Muscle of arm (tissue), 1 donor: ENCODE measurements at regions not wholly inside any gene's neighbourhood (a gene's known extent, or its start where the extent isn't known, plus 50 kb on each side); places are given as distances from the start of the nearest gene placed in this dataset.
A peak's percentile ranks its signal among the peaks of the same experiment; 100 is the strongest.
"Not testable (repeated sequence)": the region's sequence is repeated elsewhere in the genome, so short reads cannot be mapped to it uniquely, and the experiment has no call there.

Experiments
- DNase-seq: peaks from one replicate; pipeline ENCODE4 v3.0.0-alpha.2; 2013

GRCh38 chr21:39083377-39084008, 99.8 kb downstream of the PSMG1 start:
- peak; percentile 25 for DNase-seq

DNA sequence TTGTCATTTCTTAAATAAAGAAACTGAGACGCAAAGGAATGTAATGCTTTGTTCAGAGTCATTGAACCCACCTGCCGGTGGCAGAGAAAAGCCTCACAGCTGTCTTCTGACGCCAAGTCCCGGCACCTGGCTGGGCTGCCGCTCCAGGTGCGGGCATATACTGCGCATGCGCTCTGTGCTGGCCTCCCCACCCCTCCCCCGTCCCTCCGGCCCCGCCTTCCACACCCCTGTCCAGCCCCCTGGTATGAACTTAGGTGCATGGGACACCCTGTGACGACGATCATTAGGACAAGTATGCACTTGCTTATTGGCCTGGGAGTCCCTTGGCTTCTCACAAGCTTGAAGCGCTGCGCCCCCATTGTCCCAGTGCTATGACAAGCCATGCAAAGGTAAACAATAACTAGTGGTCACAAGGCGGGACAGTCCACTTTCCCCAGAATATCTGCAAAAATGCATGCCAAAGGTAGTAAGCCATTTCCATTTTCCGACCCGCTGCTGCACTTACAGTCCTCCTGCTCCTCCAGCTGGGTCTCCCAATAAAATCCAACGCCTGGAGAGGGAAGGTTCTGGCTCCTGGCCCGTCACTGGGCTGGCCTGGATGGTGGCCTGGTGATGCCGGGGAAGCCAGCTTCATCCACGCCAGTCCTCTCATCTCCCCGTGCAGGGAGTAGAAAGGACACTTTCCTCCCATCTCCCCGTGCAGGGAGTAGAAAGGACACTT, 100.4 kb downstream of the PSMG1 start:
- peak; percentile 22 for DNase-seq

GRCh38 chr21:39080366-39080765, 102.9 kb downstream of the PSMG1 start:
- DNase-seq, result no peak

- no peak for DNase-seq
These were observed 103.6 kb downstream of the PSMG1 start for GRCh38 chr21:39079617-39080016.

- no peak for DNase-seq
These were observed 104.8 kb downstream of the PSMG1 start for GRCh38 chr21:39078322-39079065.

DNA sequence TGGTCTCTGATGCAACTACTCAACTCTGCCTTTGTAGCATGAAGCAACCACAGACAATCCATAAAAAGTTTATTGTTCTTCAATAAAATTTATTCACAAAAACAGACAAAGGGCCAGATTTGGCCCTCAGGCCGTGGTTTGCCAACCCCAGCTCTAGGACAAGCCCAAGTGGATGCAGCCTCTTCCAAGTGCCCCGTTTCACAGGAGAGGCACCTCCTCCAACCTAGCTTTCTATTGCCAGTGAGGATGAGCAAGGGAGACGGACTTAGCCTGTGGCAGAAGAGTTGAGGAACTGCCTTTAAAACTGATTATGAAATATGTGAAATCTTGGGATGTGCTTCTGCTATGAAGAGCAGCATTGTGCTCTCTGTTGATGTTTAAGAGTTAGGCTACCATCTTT, 105.4 kb downstream of the PSMG1 start:
- no peak for DNase-seq

- DNase-seq, result no peak
These were observed 108.7 kb downstream of the PSMG1 start for GRCh38 chr21:39074508-39074907.

DNA sequence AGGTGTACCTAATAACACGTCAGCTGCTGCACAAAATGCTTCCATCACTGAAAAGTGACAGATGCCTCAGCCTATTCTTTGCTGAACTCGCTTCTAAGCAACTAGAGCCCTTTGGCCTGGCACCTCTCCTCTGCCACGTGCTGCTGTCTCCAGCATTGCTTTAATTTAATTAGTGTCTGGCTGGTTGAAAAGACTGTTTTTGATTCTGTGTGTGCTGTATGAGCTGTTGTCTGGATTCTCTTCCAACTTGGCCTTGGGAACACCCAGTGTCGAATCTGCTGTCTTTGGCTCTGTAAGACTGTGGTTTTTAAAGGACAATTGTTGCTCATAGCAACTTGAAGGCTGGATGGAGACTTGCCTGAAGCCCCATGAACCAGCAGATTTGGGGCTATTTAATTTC, 109.5 kb downstream of the PSMG1 start:
- no peak for DNase-seq

DNA sequence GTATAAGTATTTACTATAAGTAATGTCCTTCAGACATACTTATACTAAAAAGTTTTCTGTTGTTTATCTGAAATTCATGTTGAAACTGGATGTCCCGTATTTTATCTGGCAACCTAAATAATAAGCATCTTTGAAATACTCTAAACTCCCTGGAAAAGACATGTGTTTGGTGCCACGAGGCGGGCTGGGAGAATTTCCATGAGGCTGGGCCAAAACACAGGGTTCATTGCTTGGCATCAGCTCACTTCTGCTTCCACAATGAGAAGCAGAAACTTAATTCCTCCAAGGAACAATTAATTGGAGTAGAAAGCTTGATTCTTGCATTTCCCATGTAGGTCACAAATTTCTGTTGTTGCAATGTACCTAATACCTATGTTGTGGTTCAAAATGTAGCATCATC, 110.2 kb downstream of the PSMG1 start:
- DNase-seq, result no peak

DNA sequence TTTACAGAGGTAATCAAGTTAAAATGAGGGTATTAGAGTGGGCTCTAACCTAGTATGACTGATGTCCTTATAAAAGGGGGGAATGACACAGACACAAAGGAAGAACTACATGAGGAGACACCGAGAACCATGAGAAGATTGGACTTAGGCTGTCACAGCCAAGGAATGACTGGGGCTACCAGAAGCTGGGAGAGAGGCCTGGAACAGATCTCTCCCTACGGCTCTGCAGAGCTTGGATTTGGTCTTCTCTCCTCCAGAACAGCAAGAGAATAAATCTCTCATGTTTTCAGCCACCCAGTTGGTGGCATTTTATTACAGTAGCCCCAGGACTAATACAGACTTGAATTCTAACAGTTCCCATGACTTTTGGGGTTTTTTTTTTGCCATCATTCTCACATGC, 110.8 kb downstream of the PSMG1 start:
- no peak for DNase-seq

GRCh38 chr21:39071623-39072214, 111.5 kb downstream of the PSMG1 start:
- DNase-seq, result no peak

DNA sequence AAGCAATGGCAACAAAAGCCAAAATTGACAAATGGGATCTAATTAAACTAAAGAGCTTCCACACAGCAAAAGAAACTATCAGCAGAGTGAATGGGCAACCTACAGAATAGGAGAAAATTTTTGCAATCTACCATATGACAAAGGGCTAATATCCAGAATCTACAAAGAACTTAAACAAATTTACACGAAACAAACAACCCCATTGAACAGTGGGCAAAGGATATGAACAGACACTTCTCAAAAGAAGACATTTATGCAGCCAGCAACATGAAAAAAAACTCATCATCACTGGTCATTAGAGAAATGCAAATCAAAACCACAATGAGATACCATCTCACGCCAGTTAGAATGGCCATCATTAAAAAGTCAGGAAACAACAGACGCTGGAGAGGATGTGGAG, 113.4 kb downstream of the PSMG1 start:
- DNase-seq, result not testable (repeated sequence)

GRCh38 chr21:39066829-39067780, 116.1 kb downstream of the PSMG1 start:
- DNase-seq, result no peak

- DNase-seq, result no peak
These were observed 117.3 kb downstream of the PSMG1 start for GRCh38 chr21:39065917-39066316.

DNA sequence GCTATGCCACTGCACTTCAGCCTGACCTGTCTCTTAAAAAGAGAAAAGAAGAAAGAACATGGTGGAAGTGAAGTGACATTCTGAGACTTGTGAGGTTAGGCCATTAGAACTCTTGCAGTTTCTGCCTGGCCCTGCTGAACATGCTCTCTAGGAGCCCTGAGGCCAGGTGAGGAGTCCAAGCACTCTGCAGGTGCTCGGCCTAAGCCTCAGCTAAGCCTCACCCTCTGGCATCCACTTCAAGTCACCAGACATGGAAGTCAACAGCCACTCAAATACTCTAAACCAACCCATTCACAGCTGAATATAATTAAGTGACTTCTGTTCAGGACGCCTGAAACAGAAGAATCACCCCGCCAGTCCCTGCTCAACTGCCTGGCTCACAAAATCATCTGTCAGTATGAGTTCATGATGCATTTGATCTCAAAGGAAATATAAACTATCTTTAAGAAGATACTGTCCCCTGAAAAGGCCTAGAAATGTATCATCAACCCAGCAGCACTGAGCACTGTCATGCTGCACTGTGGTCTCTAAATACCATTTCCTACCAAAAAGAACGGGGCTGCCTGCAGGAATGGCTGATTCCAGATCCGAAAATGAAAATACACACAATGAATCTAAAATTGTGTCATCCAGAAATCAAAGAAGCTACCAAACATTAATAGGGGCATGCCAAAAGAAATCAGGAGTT, 118.8 kb downstream of the PSMG1 start:
- no peak for DNase-seq

DNA sequence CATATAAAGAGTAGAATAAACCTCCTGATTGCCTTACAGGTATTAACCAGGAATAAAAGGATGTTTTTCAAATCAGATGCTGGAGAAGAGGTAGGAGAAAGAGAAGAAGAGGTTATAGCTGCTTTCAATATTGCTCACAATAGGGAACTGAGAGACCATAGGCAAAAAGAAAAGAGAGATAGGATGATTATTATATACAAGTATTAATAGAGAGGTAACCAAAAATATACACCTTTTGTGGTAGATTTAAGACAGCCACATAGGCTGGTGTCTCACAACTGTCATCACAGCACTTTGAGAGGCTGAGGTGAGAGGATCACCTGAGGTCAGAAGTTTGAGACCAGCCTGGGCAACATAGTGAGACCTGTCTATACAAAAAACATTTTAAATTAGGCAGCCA, 119.7 kb downstream of the PSMG1 start:
- no peak for DNase-seq

DNA sequence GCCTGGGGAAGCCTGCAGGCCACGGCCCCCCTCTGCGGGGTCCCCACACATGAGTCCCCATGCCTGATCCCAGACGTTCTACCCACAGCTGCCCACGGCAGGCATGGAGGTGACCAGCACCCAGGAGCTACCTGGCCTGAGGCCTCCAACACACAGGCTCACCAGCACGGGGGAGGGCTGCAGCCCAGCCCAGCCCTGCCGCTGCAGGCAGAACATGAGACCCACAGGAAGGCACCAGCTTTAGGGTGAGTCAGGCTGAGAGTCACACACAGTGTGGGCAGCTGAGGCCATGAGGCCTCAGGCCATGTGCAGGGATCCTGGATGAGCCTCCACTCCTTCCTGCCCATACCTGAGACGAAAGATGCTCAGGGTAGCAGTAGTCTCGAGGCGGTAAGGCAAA, 121.1 kb downstream of the PSMG1 start:
- no peak for DNase-seq

GRCh38 chr21:39061766-39062165, 121.5 kb downstream of the PSMG1 start:
- DNase-seq, result no peak

GRCh38 chr21:39060485-39061083, 122.7 kb downstream of the PSMG1 start:
- DNase-seq, result no peak

GRCh38 chr21:39057121-39057520, 126.1 kb downstream of the PSMG1 start:
- no peak for DNase-seq
